Stomach (tissue), 8 donors: ENCODE measurements at regions not wholly inside any gene's neighbourhood (a gene's known extent, or its start where the extent isn't known, plus 50 kb on each side); places are given as distances from the start of the nearest gene placed in this dataset.

ENCODE experiments used
- DNase-seq, 2 donors: peaks; one replicate each; pipeline versions ENCODE4 v3.0.0 to v3.0.0-alpha.2; 2013 to 2019
- H3K27ac ChIP-seq, 5 donors: fragments of 200-600 bp in 4 of 5; sonication (generic) in 4 of 5; one replicate each; pipeline ENCODE4 v1.5.1; 2013 to 2019; ENCODE audit warnings: mild to moderate bottlenecking in 1 of 5, moderate library complexity in 1 of 5
- H3K27me3 ChIP-seq, 3 donors: fragments of 200-600 bp; sonication (generic); one replicate each; pipeline ENCODE4 v1.5.1; 2017 to 2019; ENCODE audit warnings: mixed run types in 1 of 3
- H3K36me3 ChIP-seq, 4 donors: fragments of 200-600 bp; sonication (generic); 1 replicate in 3 of 4; 2 replicates in 1 of 4; pipeline ENCODE4 v1.5.1; 2016 to 2019
- H3K4me1 ChIP-seq, 4 donors: fragments of 200-600 bp; sonication (generic); one replicate each; pipeline ENCODE4 v1.5.1; 2016 to 2019
- H3K4me3 ChIP-seq, 4 donors: fragments of 200-600 bp; sonication (generic) in 3 of 4; one replicate each; pipeline ENCODE4 v1.5.1; 2016 to 2019; ENCODE audit warnings: mild to moderate bottlenecking in 1 of 4
- H3K9me3 ChIP-seq, 4 donors: fragments of 200-600 bp; sonication (generic); one replicate each; pipeline ENCODE4 v1.5.1; 2016 to 2019
- EP300 ChIP-seq: sonication (generic); formaldehyde crosslinking; IDR thresholded peaks from one replicate; pipeline ENCODE4 v1.6.1; 2017; ENCODE audit warnings: antibody characterized with exemption
- POLR2A ChIP-seq, 4 donors: fragments of 450-650 bp; IDR thresholded peaks; one replicate each; pipeline ENCODE4 v1.6.1; 2016; ENCODE audit warnings: antibody characterized with exemption in 4 of 4, control low read depth in 2 of 4, mild to moderate bottlenecking in 1 of 4, moderate library complexity in 1 of 4
- POLR2AphosphoS5 ChIP-seq, 3 donors: sonication (generic); formaldehyde crosslinking; IDR thresholded peaks; one replicate each; pipeline ENCODE4 v1.6.1; 2016; ENCODE audit warnings: antibody characterized with exemption in 3 of 3
- whole genome bisulfite sequencing, 5 donors: extraction: QIAGEN DNeasy Blood & Tissue Kit in 3 of 5; methylation state at CpG; one replicate each; pipeline versions ENCODE4 v1.1.5 to v1.1.7; 2013 to 2018; 5-methylcytosine and 5-hydroxymethylcytosine counted together
- intact Hi-C: fragments of 100-400 bp; cut with DNase I; formaldehyde crosslinking; loops from one replicate; pipeline ENCODE4 v1.15.1; 2023; ENCODE audit warnings: low total_unique reads
- TF ChIP-seq, protein P1 (sequence below), 7 experiments: fragments of 450-650 bp in 4 of 7; fragments of 200-600 bp in 3 of 7; sonication (generic) in 3 of 7; IDR thresholded peaks; one replicate each; pipeline ENCODE4 v1.5.1; 2016 to 2019; ENCODE audit warnings: antibody characterized with exemption in 7 of 7, control low read depth in 2 of 7, mild to moderate bottlenecking in 1 of 7
- donor health status: healthy with polysubstance abuse.
- donor health status: Bipolar disorder and iron deficiency.
- donor health status: healthy.

GRCh38 chr12:115870021-115870420, 407.5 kb downstream of the MED13L start:
- H3K27me3 ChIP-seq: peaks cover 0 to 23% (median 5%) of the 10 kb centered on the region in 3 donors
- WGBS, 5 donors: 47 to 77% (median 72%) methylated on average over 3 to 4 of the region's 4 CpGs

DNA sequence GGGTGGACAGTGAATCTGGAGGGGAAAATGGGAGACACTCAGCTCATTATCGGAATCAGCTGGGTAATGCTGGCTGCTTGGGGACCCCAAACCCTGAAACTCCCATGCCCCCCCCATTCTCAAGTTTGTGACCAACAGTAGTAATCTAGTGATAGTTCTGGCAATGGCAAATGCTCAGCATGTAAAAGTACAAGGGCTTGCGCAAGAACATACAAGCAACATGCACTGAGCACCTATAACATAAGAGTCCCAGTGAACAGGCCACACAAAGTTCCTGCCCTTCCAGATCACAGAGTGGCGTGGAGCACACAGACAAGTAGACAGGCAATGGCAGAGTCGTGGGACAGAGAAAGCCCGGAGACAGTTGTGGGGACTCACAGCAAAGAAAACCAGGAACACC, 407.9 kb downstream of the MED13L start:
- Histone ChIP-seq H3K9me3 (no peaks in the 10 kb centered on the region), H3K4me3 (no peak overlapping the region), H3K27me3 (peaks cover 0 to 23% (median 5%) of the 10 kb centered on the region in 3 donors), H3K27ac (no peak overlapping the region), H3K36me3 (no peaks in the 10 kb centered on the region), H3K4me1 (no peaks in the 10 kb centered on the region)
- WGBS, 5 donors: 78 to 91% (median 85%) methylated on average over 5 of the region's 5 CpGs
- intact Hi-C loops: no loop called here
- no peak for DNase-seq
- TF ChIP-seq POLR2AphosphoS5 (IDR thresholded peaks at IDR 0.05) (no peak), EP300 (no peak), POLR2A (IDR thresholded peaks at IDR 0.05) (no peak)
- TF ChIP-seq, protein P1, sequence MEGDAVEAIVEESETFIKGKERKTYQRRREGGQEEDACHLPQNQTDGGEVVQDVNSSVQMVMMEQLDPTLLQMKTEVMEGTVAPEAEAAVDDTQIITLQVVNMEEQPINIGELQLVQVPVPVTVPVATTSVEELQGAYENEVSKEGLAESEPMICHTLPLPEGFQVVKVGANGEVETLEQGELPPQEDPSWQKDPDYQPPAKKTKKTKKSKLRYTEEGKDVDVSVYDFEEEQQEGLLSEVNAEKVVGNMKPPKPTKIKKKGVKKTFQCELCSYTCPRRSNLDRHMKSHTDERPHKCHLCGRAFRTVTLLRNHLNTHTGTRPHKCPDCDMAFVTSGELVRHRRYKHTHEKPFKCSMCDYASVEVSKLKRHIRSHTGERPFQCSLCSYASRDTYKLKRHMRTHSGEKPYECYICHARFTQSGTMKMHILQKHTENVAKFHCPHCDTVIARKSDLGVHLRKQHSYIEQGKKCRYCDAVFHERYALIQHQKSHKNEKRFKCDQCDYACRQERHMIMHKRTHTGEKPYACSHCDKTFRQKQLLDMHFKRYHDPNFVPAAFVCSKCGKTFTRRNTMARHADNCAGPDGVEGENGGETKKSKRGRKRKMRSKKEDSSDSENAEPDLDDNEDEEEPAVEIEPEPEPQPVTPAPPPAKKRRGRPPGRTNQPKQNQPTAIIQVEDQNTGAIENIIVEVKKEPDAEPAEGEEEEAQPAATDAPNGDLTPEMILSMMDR (IDR thresholded peaks at IDR 0.05): no peak

More at GRCh38 chr12:115870021-115870420, 407.5 kb downstream of the MED13L start:
- Histone ChIP-seq H3K4me1 (no peaks in the 10 kb centered on the region), H3K4me3 (no peak overlapping the region), H3K36me3 (no peaks in the 10 kb centered on the region), H3K27ac (no peak overlapping the region), H3K9me3 (no peaks in the 10 kb centered on the region)
- no peak for DNase-seq
- TF ChIP-seq, protein P1 (IDR thresholded peaks at IDR 0.05): no peak
- intact Hi-C loops: no loop called here

DNA sequence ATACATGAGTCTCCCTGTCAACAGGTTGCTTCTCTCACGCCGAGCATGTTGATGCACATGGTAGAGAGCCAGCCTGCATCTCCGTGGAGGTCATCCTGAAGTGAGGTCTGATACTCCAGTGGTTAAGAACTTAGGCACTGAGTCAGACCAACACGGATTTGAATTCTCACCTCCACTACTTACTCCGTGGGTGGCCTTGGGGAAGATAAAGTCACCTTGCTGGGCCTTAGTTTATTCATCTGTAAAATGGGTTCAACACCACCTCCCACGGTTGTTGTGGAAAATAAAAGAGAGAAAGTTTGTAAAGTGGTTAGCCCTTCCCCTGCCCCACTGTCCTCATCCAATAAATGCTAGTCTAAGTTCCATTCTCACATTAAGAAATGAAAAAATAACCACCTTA, 408.9 kb downstream of the MED13L start:
- H3K27ac ChIP-seq: no peak overlapping the region
- H3K4me1 ChIP-seq: no peaks in the 10 kb centered on the region
- 63 to 84% (median 78%) methylated on average over 6 of the region's 6 CpGs for WGBS, 5 donors
- intact Hi-C loops: no loop called here
- H3K4me3 ChIP-seq: no peak overlapping the region
- no peaks in the 10 kb centered on the region for H3K9me3 ChIP-seq
- no peaks in the 10 kb centered on the region for H3K36me3 ChIP-seq
- TF ChIP-seq POLR2A (IDR thresholded peaks at IDR 0.05) (no peak), EP300 (no peak), POLR2AphosphoS5 (IDR thresholded peaks at IDR 0.05) (no peak)
- TF ChIP-seq, protein P1 (IDR thresholded peaks at IDR 0.05): no peak
- H3K27me3 ChIP-seq: peaks cover 0 to 23% (median 5%) of the 10 kb centered on the region in 3 donors
- no peak for DNase-seq

DNA sequence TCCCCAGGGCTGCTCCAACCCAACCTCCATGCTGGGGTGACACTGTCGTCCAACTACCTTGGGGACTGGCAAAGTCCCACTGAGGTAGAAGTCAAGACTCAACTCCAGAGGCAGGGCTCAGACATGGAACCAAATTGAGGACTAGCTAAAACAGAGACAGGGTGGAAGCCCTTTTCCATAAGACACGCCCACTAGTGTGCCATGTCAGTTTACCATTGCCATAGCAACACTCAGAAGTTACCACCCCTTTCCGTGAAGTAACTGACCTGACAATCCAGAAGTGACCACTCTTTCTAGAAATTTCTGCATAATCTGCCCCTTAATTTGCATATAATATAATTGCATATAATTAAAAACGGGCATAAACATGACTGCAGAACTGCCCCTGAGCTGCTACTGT, 409.6 kb downstream of the MED13L start:
- Histone ChIP-seq H3K36me3 (no peaks in the 10 kb centered on the region), H3K27ac (no peak overlapping the region), H3K4me3 (no peak overlapping the region), H3K27me3 (peaks cover 0 to 23% (median 5%) of the 10 kb centered on the region in 3 donors), H3K4me1 (no peaks in the 10 kb centered on the region), H3K9me3 (no peaks in the 10 kb centered on the region)
- whole genome bisulfite sequencing, 5 donors: 69 to 84% (median 72%) methylated on average over 4 of the region's 4 CpGs
- intact Hi-C loops: no loop called here
- DNase-seq: no peak
- no peak for TF ChIP-seq EP300
- no peak for TF ChIP-seq POLR2AphosphoS5 (IDR thresholded peaks at IDR 0.05)
- no peak for TF ChIP-seq POLR2A (IDR thresholded peaks at IDR 0.05)
- TF ChIP-seq, protein P1 (IDR thresholded peaks at IDR 0.05): no peak
